ENCODE measurements at regions not wholly inside any gene's neighbourhood (a gene's known extent, or its start where the extent isn't known, plus 50 kb on each side); places are given as distances from the start of the nearest gene placed in this dataset.
A peak's percentile ranks its signal among the peaks of the same experiment; 100 is the strongest.
"Not testable (repeated sequence)": the region's sequence is repeated elsewhere in the genome, so short reads cannot be mapped to it uniquely, and the experiment has no call there.

DNA sequence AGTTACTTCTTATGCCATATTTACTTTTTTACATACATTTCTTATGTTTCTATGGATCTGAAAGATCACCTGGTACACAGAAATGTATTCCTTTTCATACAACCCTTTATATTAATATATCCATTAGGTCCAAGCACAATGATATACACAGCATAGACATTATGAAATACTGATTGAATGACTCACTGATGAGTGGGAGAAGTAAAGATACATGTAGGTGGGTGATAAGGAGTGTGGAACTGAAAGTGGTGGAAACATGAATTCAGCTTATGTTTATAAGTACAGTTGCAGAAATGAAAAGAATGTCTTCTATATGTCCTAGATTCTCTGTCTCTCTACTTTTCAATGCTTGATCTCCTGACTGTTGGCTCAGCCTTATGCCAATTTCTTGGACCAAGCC, 87.9 kb downstream of the YIPF7 start:
- DNase-seq: no peak

DNA sequence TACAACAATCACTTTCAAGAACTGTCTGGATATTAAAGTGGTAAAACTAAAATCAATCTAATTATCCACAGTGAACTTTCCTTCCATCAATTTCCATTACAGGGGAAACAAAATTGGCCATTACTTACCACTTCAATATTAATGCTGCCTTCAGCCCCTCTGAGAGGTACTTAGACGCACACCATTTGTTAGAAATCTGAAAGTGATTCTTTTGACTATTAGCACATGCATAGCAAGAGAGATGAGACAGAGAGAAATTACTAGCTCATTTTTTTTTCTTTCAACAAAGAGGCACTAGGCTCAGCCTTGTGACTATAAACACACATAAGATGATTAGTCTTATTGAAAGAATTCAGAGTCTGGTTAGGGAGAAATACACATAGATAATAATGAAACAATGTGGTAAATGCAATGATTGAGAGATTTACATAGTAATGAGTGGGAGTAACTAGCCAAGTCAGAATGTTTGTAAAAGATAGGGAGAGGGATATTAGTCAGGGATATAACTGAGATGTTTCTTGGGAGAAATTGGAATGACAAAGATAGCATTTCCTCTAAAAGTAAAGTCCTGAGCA, 93.3 kb downstream of the YIPF7 start:
- peak; percentile 12 for DNase-seq

DNA sequence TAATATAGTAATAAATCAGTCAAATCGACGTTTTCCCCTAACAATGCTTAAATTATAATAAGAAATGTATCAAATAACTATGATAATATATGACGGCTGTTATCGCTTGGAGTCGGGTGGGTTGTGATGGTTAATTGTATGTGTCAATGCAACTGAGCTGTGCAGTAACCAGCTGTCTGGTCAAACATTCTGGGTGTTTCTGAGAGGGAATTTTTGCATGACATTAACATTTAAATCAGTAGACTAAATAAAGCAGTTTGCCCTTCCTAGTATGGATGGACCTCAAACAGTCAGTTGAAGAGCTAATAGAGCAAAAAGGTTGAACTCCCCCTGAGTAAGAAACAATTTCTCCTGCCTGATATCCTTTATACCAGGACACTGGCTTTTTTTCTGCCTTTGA, 96.7 kb downstream of the YIPF7 start:
- DNase-seq: no peak

DNA sequence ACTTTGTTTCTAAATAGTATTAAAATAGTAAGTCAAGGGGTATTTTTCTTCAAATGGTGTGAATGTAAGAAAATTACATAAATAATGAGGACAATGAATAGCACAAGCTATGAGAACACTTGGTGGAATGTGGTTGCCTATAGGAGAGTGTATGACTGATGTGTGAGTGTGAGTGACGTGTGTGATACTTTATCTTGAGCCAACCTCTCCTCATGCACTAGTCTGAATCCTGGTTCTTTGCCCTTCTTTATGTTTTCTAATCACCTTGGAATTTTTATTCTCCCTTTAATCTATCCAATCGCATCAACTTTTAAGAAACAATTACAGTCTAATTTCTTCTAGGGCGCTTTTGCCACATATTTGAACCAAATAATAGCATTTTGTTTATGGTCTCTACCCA, 98.2 kb downstream of the YIPF7 start:
- DNase-seq: no peak

DNA sequence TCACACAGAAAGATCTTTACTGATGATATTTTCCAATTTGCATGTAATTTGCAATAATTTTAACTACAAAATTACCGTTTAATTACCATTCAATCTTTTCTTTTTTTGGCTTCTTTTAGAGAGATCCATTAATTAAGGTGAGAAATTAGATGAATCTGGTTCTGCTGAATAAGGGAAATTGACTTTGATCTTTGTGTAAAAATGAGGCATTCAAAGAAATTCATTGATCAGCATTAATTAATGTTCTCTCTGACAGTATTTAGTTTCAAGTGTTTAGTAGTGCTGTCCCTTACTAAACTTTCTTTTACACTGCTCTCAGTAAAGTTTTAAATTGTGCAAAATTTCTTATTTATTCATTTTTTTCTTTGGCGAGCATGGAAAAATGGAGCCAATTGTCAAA, 97.2 kb upstream of the KCTD8 start:
- no peak for DNase-seq

DNA sequence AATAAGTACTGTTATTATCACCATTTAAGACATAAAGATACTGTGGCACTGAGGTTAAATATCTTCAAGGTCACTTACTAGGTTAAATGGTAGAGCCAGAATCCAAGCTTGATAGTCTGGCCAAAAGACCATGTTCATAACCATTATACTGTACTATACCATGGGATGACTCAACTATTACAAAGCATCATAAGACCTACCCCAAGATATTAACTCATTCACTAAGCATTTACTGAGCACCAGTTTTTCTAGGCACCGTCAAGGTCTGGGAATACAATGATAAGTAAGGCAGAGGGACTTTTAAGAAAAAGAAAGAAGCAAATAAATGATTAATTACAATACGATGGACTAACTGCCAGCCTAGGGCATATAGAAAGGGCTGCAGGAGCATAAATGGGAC, 95.5 kb upstream of the KCTD8 start:
- no peak for DNase-seq

DNA sequence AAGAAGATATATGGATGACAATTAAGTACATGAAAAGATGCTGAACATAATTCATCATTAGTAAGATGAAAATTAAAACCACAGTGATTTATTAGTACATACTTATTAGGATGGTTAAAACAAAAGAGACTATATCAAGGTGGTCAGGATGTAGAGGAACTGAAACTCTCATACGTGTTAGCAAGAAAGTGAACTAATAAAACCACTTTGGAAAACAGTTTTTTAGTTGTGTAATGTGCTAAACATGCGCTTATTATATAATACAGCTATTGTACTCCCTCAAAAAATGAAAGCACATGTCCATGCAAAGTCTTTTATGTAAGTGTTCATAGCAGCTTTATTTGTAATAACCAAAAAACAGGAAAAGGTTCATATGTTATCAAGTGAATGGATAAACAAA, 89.9 kb upstream of the KCTD8 start:
- no peak for DNase-seq

DNA sequence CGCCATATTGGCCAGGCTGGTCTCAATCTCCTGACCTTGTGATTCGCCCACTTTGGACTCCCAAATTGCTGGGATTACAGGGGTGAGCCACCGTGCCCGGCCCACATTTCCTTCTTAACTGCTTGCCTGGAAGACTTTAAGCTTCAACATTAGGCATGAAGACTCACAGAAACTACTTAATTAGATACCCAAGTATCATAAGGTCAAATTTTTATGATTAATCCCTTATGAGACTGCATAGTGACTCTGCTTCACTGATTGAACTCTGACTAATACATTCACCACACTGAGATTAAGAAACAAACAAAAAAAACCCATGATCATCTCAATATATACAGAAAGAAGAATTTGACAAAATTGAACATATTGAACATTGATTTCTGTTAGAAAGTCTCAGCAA, 87.4 kb upstream of the KCTD8 start:
- DNase-seq: no peak

DNA sequence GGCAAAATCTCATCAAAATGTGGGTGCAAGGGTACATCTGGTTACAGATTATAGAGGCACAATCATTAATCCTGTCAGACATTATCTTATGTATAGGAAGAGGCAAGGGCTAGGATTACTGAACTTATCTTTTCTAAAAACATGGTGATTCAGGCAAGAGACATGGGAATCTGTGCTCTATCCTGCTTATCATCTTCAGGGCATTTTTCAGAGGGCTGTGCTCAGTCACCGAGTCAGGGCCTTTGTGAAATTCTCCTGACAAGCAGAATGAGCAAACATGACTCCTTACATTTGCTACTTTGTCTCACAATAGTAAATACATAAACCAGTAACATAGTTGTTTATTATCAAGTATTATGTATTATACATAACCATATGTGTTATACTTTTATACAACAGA, 84.2 kb upstream of the KCTD8 start:
- no peak for DNase-seq

DNA sequence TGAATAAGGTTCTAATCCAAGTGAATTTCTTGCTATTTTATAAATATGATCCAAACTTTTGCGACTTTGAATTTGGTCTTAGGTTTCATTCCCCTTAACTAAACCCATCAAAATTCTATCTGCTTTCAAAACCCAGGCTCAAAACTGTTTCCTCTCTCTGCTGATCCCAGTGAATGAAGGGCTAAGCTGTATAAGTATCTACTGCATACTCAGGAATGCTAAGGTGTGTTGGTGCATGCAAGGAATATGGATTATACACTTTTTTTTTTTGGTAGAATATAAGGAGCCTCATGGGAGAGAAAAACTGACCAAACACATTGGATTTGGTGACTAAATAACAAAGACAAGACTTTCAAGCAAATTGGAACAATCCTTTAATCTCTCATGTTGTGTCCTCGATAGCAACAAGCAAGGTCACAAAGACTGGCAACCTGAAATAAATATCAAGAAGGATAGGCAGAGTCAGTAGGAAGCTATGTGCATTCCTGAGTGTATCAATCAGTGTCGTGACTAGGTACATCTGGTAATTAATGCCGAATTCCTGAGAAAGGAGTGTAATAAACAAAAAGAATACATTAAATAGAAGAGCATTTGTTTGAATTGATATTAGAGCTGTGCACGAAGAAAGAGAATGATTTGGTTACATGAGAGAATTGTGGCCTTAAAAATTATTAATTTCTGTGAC, 74.3 kb upstream of the KCTD8 start:
- DNase-seq: no peak

DNA sequence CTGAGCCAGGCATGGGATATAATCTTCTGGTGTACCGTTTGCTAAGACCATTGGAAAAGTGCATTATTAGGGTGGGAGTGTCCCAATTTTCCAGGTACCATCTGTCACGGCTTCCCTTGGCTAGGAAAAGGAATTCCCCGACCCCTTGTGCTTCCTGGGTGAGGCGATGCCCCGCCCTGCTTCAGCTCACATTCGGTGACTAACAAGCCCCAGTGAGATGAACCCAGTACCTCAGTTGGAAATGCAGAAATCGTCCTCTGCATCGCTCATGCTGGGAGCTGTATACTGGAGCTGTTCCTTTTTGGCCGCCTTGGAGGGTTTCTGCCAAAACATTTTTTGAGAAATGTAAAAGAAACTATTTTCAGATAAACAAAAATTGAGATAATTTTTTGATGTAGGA, 53.6 kb upstream of the KCTD8 start:
- DNase-seq: not testable (repeated sequence)
